ENCODE measurements at regions not wholly inside any gene's neighbourhood (a gene's known extent, or its start where the extent isn't known, plus 50 kb on each side); places are given as distances from the start of the nearest gene placed in this dataset.

GRCh38 chr1:181391301-181391900, 91.9 kb upstream of the CACNA1E start:
- H3K4me2 ChIP-seq (ENCODE audit: low read depth, low read length, poor library complexity, severe bottlenecking): no peak overlapping the region
- no peaks in the 10 kb centered on the region for H3K27me3 ChIP-seq (ENCODE audit: low read length)
- no peaks in the 10 kb centered on the region for H3K9me3 ChIP-seq (ENCODE audit: low read length)
- H3K9me2 ChIP-seq (replicated peaks; ENCODE audit: insufficient read depth, low read length): no peaks in the 10 kb centered on the region
- H3K9ac ChIP-seq (ENCODE audit: low read length): no peak overlapping the region
- H4K20me1 ChIP-seq (ENCODE audit: insufficient read depth, low read depth, low read length): no peaks in the 10 kb centered on the region
- no peak overlapping the region for H2AFZ ChIP-seq (ENCODE audit: low read length)
- no peak overlapping the region for H3K27ac ChIP-seq (ENCODE audit: low read length)
- DNase-seq: no peak
- no peaks in the 10 kb centered on the region for H3K36me3 ChIP-seq (ENCODE audit: insufficient read depth, low read length)
- no peaks in the 10 kb centered on the region for H3K79me2 ChIP-seq (ENCODE audit: low read length)
- H3K4me3 ChIP-seq (ENCODE audit: low read length): no peak overlapping the region
- no peaks in the 10 kb centered on the region for H3K4me1 ChIP-seq (ENCODE audit: low read length)

- no peaks in the 10 kb centered on the region for H3K36me3 ChIP-seq (ENCODE audit: insufficient read depth, low read length)
- H3K9ac ChIP-seq (ENCODE audit: low read length): no peak overlapping the region
These were observed 91.2 kb upstream of the CACNA1E start for GRCh38 chr1:181392133-181392532.

GRCh38 chr1:181392613-181393220, 90.6 kb upstream of the CACNA1E start:
- H3K27me3 ChIP-seq (ENCODE audit: low read length): no peaks in the 10 kb centered on the region

More at GRCh38 chr1:181392133-181392532, 91.2 kb upstream of the CACNA1E start:
- no peaks in the 10 kb centered on the region for H4K20me1 ChIP-seq (ENCODE audit: insufficient read depth, low read depth, low read length)
- DNase-seq: no peak
- no peaks in the 10 kb centered on the region for H3K27me3 ChIP-seq (ENCODE audit: low read length)
- H3K4me1 ChIP-seq (ENCODE audit: low read length): no peaks in the 10 kb centered on the region
- H2AFZ ChIP-seq (ENCODE audit: low read length): no peak overlapping the region
- no peaks in the 10 kb centered on the region for H3K9me2 ChIP-seq (replicated peaks; ENCODE audit: insufficient read depth, low read length)
- H3K27ac ChIP-seq (ENCODE audit: low read length): no peak overlapping the region
- H3K9me3 ChIP-seq (ENCODE audit: low read length): no peaks in the 10 kb centered on the region
- no peaks in the 10 kb centered on the region for H3K79me2 ChIP-seq (ENCODE audit: low read length)
- no peak overlapping the region for H3K4me3 ChIP-seq (ENCODE audit: low read length)
- H3K4me2 ChIP-seq (ENCODE audit: low read depth, low read length, poor library complexity, severe bottlenecking): no peak overlapping the region

GRCh38 chr1:181394766-181395165, 88.6 kb upstream of the CACNA1E start:
- Histone ChIP-seq H3K27ac (ENCODE audit: low read length) (no peak overlapping the region), H3K79me2 (ENCODE audit: low read length) (no peaks in the 10 kb centered on the region), H3K4me3 (ENCODE audit: low read length) (no peak overlapping the region), H3K9me3 (ENCODE audit: low read length) (no peaks in the 10 kb centered on the region), H4K20me1 (ENCODE audit: insufficient read depth, low read depth, low read length) (no peaks in the 10 kb centered on the region), H3K9ac (ENCODE audit: low read length) (no peak overlapping the region), H3K36me3 (ENCODE audit: insufficient read depth, low read length) (no peaks in the 10 kb centered on the region), H2AFZ (ENCODE audit: low read length) (no peak overlapping the region), H3K27me3 (ENCODE audit: low read length) (no peaks in the 10 kb centered on the region), H3K9me2 (replicated peaks; ENCODE audit: insufficient read depth, low read length) (no peaks in the 10 kb centered on the region), H3K4me1 (ENCODE audit: low read length) (no peaks in the 10 kb centered on the region), H3K4me2 (ENCODE audit: low read depth, low read length, poor library complexity, severe bottlenecking) (no peak overlapping the region)
- no peak for DNase-seq

More at GRCh38 chr1:181392613-181393220, 90.6 kb upstream of the CACNA1E start:
- Histone ChIP-seq H3K36me3 (ENCODE audit: insufficient read depth, low read length) (no peaks in the 10 kb centered on the region), H3K9me2 (replicated peaks; ENCODE audit: insufficient read depth, low read length) (no peaks in the 10 kb centered on the region), H3K27ac (ENCODE audit: low read length) (no peak overlapping the region), H3K9me3 (ENCODE audit: low read length) (no peaks in the 10 kb centered on the region), H3K79me2 (ENCODE audit: low read length) (no peaks in the 10 kb centered on the region), H2AFZ (ENCODE audit: low read length) (no peak overlapping the region), H3K4me1 (ENCODE audit: low read length) (no peaks in the 10 kb centered on the region), H4K20me1 (ENCODE audit: insufficient read depth, low read depth, low read length) (no peaks in the 10 kb centered on the region), H3K4me3 (ENCODE audit: low read length) (no peak overlapping the region), H3K4me2 (ENCODE audit: low read depth, low read length, poor library complexity, severe bottlenecking) (no peak overlapping the region), H3K9ac (ENCODE audit: low read length) (no peak overlapping the region)
- DNase-seq: no peak

- Histone ChIP-seq H3K9me3 (ENCODE audit: low read length) (no peaks in the 10 kb centered on the region), H3K9me2 (replicated peaks; ENCODE audit: insufficient read depth, low read length) (no peaks in the 10 kb centered on the region), H3K79me2 (ENCODE audit: low read length) (no peaks in the 10 kb centered on the region), H3K27ac (ENCODE audit: low read length) (no peak overlapping the region), H3K36me3 (ENCODE audit: insufficient read depth, low read length) (no peaks in the 10 kb centered on the region), H3K4me2 (ENCODE audit: low read depth, low read length, poor library complexity, severe bottlenecking) (no peak overlapping the region), H3K27me3 (ENCODE audit: low read length) (no peaks in the 10 kb centered on the region), H2AFZ (ENCODE audit: low read length) (no peak overlapping the region), H3K4me3 (ENCODE audit: low read length) (no peak overlapping the region), H4K20me1 (ENCODE audit: insufficient read depth, low read depth, low read length) (no peaks in the 10 kb centered on the region), H3K4me1 (ENCODE audit: low read length) (no peaks in the 10 kb centered on the region), H3K9ac (ENCODE audit: low read length) (no peak overlapping the region)
- DNase-seq: no peak
These were observed 87.1 kb upstream of the CACNA1E start for GRCh38 chr1:181396171-181396670.

- no peaks in the 10 kb centered on the region for H4K20me1 ChIP-seq (ENCODE audit: insufficient read depth, low read depth, low read length)
These were observed 86.5 kb upstream of the CACNA1E start for GRCh38 chr1:181396811-181397210.

GRCh38 chr1:181397845-181398244, 85.5 kb upstream of the CACNA1E start:
- no peak overlapping the region for H3K4me2 ChIP-seq (ENCODE audit: low read depth, low read length, poor library complexity, severe bottlenecking)

More at GRCh38 chr1:181396811-181397210, 86.5 kb upstream of the CACNA1E start:
- Histone ChIP-seq H3K27me3 (ENCODE audit: low read length) (no peaks in the 10 kb centered on the region), H3K27ac (ENCODE audit: low read length) (no peak overlapping the region), H3K79me2 (ENCODE audit: low read length) (no peaks in the 10 kb centered on the region), H3K4me3 (ENCODE audit: low read length) (no peak overlapping the region), H3K4me1 (ENCODE audit: low read length) (no peaks in the 10 kb centered on the region), H3K9ac (ENCODE audit: low read length) (no peak overlapping the region), H3K4me2 (ENCODE audit: low read depth, low read length, poor library complexity, severe bottlenecking) (no peak overlapping the region), H3K9me2 (replicated peaks; ENCODE audit: insufficient read depth, low read length) (no peaks in the 10 kb centered on the region), H2AFZ (ENCODE audit: low read length) (no peak overlapping the region), H3K36me3 (ENCODE audit: insufficient read depth, low read length) (no peaks in the 10 kb centered on the region), H3K9me3 (ENCODE audit: low read length) (no peaks in the 10 kb centered on the region)
- no peak for DNase-seq

GRCh38 chr1:181398544-181398943, 84.8 kb upstream of the CACNA1E start:
- H3K9me3 ChIP-seq (ENCODE audit: low read length): no peaks in the 10 kb centered on the region
- H3K4me2 ChIP-seq (ENCODE audit: low read depth, low read length, poor library complexity, severe bottlenecking): no peak overlapping the region
- no peak overlapping the region for H2AFZ ChIP-seq (ENCODE audit: low read length)
- H3K9ac ChIP-seq (ENCODE audit: low read length): no peak overlapping the region
- no peak overlapping the region for H3K4me3 ChIP-seq (ENCODE audit: low read length)
- DNase-seq: no peak
- H3K27ac ChIP-seq (ENCODE audit: low read length): no peak overlapping the region
- H3K79me2 ChIP-seq (ENCODE audit: low read length): no peaks in the 10 kb centered on the region
- no peaks in the 10 kb centered on the region for H3K27me3 ChIP-seq (ENCODE audit: low read length)
- no peaks in the 10 kb centered on the region for H3K36me3 ChIP-seq (ENCODE audit: insufficient read depth, low read length)
- H3K4me1 ChIP-seq (ENCODE audit: low read length): no peaks in the 10 kb centered on the region
- H3K9me2 ChIP-seq (replicated peaks; ENCODE audit: insufficient read depth, low read length): no peaks in the 10 kb centered on the region
- H4K20me1 ChIP-seq (ENCODE audit: insufficient read depth, low read depth, low read length): no peaks in the 10 kb centered on the region

More at GRCh38 chr1:181397845-181398244, 85.5 kb upstream of the CACNA1E start:
- no peak for DNase-seq
- Histone ChIP-seq H3K79me2 (ENCODE audit: low read length) (no peaks in the 10 kb centered on the region), H3K27me3 (ENCODE audit: low read length) (no peaks in the 10 kb centered on the region), H3K27ac (ENCODE audit: low read length) (no peak overlapping the region), H3K9me2 (replicated peaks; ENCODE audit: insufficient read depth, low read length) (no peaks in the 10 kb centered on the region), H3K9ac (ENCODE audit: low read length) (no peak overlapping the region), H3K36me3 (ENCODE audit: insufficient read depth, low read length) (no peaks in the 10 kb centered on the region), H3K4me3 (ENCODE audit: low read length) (no peak overlapping the region), H3K4me1 (ENCODE audit: low read length) (no peaks in the 10 kb centered on the region), H3K9me3 (ENCODE audit: low read length) (no peaks in the 10 kb centered on the region), H2AFZ (ENCODE audit: low read length) (no peak overlapping the region), H4K20me1 (ENCODE audit: insufficient read depth, low read depth, low read length) (no peaks in the 10 kb centered on the region)

Data from Karpas-422 (cell line).